GM19023 (cell line): ENCODE measurements at regions not wholly inside any gene's neighbourhood (a gene's known extent, or its start where the extent isn't known, plus 50 kb on each side); places are given as distances from the start of the nearest gene placed in this dataset.
A peak's percentile ranks its signal among the peaks of the same experiment; 100 is the strongest.

Experiments used
- ATAC-seq: cut with Tn5 transposase; IDR thresholded peaks from one replicate; pipeline ENCODE4 v1.9.1; 2021; ENCODE audit warnings: mild to moderate bottlenecking, moderate library complexity; ENCODE audit not compliant: unreplicated experiment

DNA sequence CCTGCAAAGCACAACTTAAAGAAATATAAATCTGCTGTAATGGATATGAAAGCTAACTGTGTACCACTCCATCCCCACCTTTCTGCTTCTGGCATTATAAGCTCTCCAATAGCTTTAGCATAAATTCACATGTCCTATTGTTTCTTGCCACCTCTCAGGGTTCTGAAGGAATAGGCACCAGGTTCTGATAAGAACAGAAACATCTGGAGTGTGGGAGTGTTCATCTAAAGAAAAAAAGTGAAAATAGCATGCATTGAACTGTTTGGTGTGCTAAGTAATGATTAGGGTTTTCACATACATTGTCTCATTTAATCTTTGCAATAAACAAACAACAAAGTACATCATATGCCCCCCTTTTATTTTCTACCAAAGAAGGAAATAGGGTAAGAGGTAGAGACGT lies 72.3 kb downstream of the FAM76B start:
- ATAC-seq: no peak

DNA sequence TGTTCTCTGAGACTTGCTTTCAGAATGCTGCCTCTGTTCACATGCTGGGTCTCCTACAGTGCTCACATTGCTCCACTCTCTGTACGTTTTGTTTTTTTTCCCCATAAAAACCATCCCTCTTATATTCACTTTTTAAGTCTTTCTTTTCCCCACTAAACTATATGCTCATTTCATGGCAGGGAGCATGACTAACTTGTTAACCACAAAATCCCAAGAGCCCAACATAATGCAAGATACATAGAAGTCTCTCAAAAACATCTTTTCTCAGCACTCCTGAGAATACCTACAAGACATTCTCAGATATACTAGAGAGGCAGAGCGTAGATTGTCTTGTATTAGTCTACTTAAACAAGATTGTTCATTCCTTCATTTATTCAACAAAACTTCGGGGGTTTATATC lies 73.3 kb downstream of the FAM76B start:
- peak; percentile 9 for ATAC-seq

DNA sequence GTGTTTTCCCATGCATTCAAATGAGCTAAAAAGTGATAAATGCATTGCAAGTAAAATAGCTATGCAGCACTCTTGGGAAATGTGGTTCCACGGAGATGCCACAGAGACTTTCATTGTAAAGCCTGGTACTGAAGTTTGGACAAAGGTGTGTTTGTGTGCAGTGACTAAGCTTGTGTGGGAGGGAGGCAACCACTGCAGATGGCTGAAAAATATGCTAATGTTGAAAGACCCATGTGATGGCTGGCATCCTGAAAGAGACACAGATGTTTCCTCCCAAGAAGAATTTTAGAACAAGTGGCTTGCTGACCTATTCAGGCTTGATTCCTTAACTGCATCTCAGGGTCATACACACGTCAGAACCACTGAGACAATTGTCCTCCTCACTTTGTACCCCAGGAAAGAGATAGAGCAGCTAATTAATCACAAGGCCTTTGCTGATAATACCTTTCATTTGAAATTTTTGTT lies 73.8 kb downstream of the FAM76B start:
- peak; percentile 84 for ATAC-seq

GRCh38 chr11:95714843-95715776 lies 74.5 kb downstream of the FAM76B start:
- no peak for ATAC-seq

- ATAC-seq: no peak
Measured at GRCh38 chr11:95713428-95713827, 76.2 kb downstream of the FAM76B start.

DNA sequence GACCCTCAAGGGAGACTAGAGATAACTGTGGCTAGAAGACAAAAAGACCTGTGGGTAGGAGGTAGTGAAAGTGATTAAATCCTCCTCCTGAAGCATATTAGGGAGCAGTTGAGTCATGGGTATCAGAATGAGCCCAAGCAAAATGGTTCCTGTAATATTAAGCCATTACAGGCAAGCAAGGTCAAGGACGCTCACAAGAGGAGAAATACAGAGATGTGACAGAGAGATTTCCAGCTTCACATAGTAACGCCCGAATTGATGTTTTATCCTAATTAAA lies 77.7 kb downstream of the FAM76B start:
- peak; percentile 10 for ATAC-seq

GRCh38 chr11:95711162-95711944 lies 78.2 kb downstream of the FAM76B start:
- peak; percentile 41 for ATAC-seq

- ATAC-seq: no peak
Measured at GRCh38 chr11:95708681-95709080, 80.9 kb downstream of the FAM76B start.

GRCh38 chr11:95706974-95707387 lies 82.6 kb downstream of the FAM76B start:
- no peak for ATAC-seq

- ATAC-seq: peak; percentile 88
Measured at GRCh38 chr11:95705485-95706124, 84.0 kb downstream of the FAM76B start.

DNA sequence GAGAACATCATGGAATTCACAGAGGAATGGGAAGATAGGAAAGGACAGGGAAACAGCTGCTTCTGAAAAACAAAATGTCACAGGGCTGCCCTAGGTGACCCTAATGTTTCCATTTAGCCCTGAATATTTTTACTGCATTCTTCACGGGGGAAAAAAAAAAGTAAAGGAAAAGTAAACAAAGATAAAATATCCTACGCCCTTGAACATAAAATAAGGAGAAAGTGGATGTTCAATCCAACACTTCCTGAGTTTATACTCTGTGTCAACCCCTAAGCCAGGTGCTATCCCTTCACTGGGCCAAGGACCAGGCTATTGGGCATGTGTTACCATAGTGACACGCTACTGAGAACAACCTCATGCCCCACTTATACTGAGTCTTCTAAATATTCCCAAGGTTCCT lies 84.7 kb downstream of the FAM76B start:
- no peak for ATAC-seq

DNA sequence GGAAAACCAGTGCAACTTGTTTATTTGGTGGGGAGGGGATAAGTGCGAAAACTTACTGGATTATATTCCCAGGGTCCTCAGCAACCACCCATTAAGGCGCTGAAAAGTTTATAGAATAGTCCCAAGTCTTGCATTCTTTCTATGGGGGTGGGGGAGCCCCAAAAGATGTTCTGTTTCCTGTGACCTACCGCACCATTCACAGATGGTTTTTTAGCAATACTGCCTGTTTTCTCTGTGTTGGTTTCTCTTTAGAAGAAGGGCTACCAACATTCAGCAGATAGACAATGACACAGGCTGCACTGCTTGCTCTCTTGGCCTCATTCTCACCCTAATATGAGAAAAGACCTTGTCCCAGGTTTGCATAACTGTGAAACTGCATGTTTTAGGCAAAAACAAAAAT lies 86.5 kb downstream of the FAM76B start:
- ATAC-seq: no peak

GRCh38 chr11:95702526-95702925 lies 87.1 kb downstream of the FAM76B start:
- no peak for ATAC-seq

- ATAC-seq: peak; percentile 42
Measured at GRCh38 chr11:95700471-95700817, 89.1 kb downstream of the FAM76B start.

- ATAC-seq: peak; percentile 40
Measured at GRCh38 chr11:95699631-95700470, 89.7 kb downstream of the FAM76B start.

DNA sequence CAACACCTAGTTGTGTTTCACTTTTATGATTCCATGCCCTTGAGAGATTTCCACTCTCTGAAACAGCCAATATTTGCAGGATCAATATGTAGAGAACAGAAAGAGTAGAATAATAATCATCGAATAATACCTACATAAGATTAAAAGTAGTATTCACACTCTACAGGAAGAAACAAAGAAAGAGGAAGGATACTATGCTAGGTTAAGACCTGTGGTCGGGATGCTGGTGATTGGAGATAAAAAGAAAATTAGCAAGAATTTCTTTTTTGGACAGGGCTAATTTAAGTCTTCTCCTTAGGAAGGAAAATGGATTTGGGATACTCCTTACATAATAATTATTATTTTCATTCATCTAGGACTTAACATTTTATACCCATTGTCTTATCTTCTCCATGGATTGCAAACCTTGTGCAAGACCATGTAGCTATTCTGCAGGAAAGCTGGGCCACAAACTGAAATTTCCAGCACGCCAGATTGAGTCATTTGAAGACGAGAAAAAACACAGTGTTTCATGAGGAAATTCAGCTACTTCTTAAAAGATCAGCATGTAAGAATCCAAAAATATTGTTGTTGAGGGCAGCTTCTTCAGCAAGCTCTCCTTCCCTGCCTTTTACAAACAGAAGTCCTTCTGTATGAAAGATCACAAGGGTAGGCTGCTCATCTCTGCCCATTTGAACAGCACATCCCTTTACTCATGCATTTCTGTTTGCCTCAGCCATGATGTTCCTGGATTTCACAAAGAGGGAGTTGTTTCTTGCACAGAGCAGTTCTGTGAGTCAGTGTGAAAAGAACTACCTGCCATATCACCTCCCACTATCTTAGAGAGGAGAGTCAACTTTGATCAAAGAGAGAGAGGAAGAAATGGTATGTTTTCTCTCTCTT lies 90.7 kb downstream of the FAM76B start:
- no peak for ATAC-seq

DNA sequence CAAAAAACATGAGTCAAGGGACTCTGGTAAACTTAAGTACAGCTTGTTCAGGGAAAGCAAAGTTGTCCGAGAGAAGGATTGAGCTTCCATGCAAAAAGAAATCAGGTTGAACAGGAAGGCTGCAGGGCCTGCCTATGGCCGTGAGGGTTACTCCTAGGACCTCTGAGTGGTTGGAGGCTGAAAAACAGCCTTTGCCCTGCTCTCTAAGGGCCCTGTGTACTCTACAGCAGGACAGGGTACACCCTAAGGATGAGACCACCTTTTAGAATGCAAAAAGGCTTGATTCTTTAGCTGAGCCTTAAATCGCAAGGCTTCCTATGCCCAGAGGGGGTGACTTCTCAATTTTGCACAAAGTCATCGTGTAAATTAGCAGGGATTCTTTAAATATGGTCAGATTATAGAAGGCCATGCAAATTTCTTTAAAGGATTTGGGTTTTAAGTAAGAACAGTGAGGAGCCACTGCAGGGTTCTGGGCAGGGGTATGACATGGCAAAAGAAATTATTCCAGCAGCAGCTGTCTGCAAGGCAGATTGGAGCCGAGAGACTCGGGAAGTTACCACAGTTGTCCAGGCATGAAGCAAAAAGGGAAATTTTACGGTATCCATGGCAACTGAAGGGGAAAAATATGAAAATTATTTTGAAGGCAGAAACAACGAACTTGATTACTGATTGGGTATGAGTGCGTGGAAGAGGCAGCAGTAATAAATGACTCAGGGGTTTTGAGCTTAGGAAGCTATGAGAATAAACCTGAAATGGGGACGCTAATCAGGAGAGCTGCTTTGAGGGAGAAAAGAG lies 91.8 kb downstream of the FAM76B start:
- ATAC-seq: no peak

- no peak for ATAC-seq
Measured at GRCh38 chr11:95695181-95695580, 94.4 kb downstream of the FAM76B start.

DNA sequence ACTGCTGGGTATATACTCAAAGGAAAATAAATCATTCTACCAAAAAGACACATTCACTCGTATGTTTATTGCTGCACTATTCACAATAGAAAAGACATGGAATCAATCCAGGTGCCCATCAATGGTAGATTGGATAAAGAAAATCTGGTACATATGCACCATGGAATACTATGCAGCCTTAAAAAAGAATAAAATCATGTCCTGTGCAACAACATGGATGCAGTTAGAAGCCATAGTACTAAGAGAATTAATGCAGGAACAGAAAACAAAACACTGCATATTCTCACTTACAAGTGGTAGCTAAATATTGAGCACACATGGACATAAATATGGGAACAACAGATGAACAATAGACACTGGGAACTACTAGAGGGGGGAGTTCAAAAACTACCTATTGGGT lies 96.3 kb downstream of the FAM76B start:
- no peak for ATAC-seq
